Inferior parietal cortex (tissue), 1 donor: ENCODE measurements at regions not wholly inside any gene's neighbourhood (a gene's known extent, or its start where the extent isn't known, plus 50 kb on each side); places are given as distances from the start of the nearest gene placed in this dataset.
"Not testable (repeated sequence)": the region's sequence is repeated elsewhere in the genome, so short reads cannot be mapped to it uniquely, and the experiment has no call there.

Experiments used
- DNase-seq: peaks from one replicate; pipeline ENCODE4 v3.0.0-alpha.2; 2016; ENCODE audit errors: extremely low spot score

GRCh38 chr6:8180327-8181159 lies 78.2 kb upstream of the EEF1E1 start:
- DNase-seq = no peak

- DNase-seq = no peak
These were observed 75.4 kb upstream of the EEF1E1 start for GRCh38 chr6:8177721-8178120.

- DNase-seq = no peak
These were observed 72.9 kb upstream of the EEF1E1 start for GRCh38 chr6:8175046-8175777.

GRCh38 chr6:8174571-8174970 lies 72.2 kb upstream of the EEF1E1 start:
- DNase-seq = no peak

- DNase-seq = no peak
These were observed 70.2 kb upstream of the EEF1E1 start for GRCh38 chr6:8172530-8172929.

- no peak for DNase-seq
These were observed 68.4 kb upstream of the EEF1E1 start for GRCh38 chr6:8170754-8171153.

GRCh38 chr6:8170245-8170644 lies 67.9 kb upstream of the EEF1E1 start:
- no peak for DNase-seq

GRCh38 chr6:8166156-8166555 lies 63.8 kb upstream of the EEF1E1 start:
- no peak for DNase-seq

- not testable (repeated sequence) for DNase-seq
These were observed 62.7 kb upstream of the EEF1E1 start for GRCh38 chr6:8165008-8165407.

GRCh38 chr6:8164281-8164680 lies 61.9 kb upstream of the EEF1E1 start:
- DNase-seq = not testable (repeated sequence)

- no peak for DNase-seq
These were observed 57.6 kb upstream of the EEF1E1 start for GRCh38 chr6:8159966-8160365.

GRCh38 chr6:8157839-8158238 lies 55.5 kb upstream of the EEF1E1 start:
- no peak for DNase-seq

GRCh38 chr6:8155259-8156012 lies 53.1 kb upstream of the EEF1E1 start:
- DNase-seq = no peak
